HG02981 (cell line): ENCODE measurements at regions not wholly inside any gene's neighbourhood (a gene's known extent, or its start where the extent isn't known, plus 50 kb on each side); places are given as distances from the start of the nearest gene placed in this dataset.
"Not testable (repeated sequence)": the region's sequence is repeated elsewhere in the genome, so short reads cannot be mapped to it uniquely, and the experiment has no call there.

Experiments
- ATAC-seq: cut with Tn5 transposase; IDR thresholded peaks from one replicate; pipeline ENCODE4 v1.9.1; 2021; ENCODE audit warnings: mild to moderate bottlenecking, moderate library complexity; ENCODE audit not compliant: unreplicated experiment

DNA sequence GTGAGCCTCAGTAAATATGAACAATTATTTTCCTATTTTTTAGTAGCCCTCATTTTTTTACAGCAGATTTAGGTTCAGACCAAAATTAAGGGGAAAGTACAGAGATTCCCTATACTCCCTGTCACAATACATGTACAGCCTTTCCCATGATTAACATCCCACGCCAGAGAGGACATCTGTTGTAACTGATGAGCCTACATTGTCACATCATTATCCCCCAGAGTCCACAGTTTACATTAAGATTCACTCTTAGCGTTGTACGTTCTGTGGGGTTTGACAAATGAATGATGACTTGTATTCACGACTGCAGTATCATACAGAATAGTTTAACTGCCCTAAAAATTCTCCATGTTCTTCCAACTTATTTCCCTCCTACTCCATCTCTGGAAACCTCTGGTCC, 262.3 kb upstream of the MSX2 start:
- no peak for ATAC-seq

DNA sequence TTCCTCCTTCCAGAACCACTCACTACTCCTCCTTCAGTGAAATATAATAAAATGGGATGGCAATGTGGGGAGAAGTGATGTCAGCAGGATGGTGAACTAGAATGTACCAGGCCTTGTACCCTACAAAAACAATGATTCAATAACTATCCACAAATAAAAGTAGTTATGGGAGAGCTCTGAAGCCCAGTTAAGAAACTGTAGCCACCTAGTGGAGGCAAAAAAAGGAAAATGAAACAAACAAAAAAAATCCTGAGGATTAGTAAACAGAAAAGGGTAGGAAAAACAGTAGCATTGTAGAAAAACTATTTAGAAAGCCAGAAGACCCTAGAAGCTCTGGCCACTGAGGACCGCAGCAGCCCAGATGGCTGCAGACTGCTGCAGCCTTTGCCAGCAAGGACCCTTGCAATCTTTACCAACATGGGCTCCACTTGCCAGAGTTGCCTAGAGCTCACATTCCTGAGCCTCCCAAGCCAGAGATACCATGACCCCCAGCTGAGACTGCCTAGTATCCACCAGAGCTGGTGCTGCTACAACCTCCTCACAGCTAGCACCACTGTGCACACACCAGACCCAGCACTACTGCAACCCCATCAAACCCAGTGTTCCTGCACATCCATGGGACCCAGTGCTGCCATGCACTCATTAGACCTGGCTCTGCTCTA, 259.7 kb upstream of the MSX2 start:
- ATAC-seq = no peak

DNA sequence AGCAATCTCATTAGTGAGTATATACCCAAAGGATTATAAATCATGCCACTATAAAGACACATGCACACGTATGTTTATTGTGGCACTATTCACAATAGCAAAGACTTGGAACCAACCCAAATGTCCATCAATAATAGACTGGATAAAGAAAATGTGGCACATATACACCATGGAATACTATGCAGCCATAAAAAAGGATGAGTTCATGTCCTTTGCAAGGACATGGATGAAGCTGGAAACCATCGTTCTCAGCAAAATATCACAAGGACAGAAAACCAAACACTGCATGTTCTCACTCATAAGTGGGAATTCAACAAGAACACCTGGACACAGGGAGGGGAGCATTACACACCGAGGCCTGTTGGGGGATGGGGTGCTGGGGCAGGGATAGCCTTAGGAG, 252.9 kb upstream of the MSX2 start:
- ATAC-seq = not testable (repeated sequence)

DNA sequence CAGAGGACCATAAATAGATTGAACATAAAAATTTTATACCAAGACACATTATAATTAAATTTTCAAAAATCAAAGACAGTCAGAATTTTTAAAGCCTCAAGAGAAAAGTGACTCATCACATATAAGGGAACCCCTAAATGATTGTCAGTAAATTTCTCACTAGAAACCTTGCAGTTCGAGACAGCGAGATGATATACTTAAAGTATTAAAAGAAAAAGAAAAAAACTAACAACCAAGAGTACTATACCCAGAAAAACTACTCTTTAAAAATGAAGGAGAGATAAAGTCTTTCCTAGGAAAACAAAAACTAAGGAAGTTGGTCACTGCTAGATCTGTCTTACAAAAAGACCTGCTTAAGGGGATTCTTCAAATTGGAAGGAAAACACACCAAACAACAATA, 251.4 kb upstream of the MSX2 start:
- no peak for ATAC-seq

DNA sequence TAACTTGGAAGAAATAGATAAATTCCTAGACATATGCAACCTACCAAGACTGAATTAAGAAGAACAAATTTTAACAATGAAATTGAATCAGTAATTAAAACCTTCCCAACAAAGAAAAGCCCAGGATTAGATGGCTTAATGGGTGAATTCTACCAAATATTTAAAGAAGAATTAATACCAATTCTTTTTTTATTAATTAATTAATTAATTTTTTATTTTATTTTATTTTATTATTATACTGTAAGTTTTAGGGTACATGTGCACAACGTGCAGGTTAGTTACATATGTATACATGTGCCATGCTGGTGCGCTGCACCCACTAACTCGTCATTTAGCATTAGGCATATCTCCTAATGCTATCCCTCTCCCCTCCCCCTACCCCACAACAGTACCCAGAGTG, 248.4 kb upstream of the MSX2 start:
- not testable (repeated sequence) for ATAC-seq

DNA sequence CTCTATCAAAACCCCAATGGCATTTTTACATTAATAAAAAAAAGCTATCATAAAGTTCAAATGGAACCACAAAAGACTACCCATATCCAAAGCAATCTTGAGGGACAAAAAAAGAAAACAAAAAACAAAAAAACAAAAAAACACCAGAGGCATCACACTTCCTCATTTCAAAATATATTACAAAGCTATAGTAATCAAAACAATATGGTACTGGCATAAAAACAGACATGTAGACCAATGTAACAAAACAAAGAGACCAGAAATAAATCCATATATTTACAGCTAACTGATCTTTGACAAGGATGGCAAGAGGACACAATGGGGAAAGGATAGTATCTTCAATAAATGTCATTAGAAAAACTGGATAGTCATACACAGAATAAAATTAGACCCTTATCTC, 245.1 kb upstream of the MSX2 start:
- ATAC-seq = no peak

DNA sequence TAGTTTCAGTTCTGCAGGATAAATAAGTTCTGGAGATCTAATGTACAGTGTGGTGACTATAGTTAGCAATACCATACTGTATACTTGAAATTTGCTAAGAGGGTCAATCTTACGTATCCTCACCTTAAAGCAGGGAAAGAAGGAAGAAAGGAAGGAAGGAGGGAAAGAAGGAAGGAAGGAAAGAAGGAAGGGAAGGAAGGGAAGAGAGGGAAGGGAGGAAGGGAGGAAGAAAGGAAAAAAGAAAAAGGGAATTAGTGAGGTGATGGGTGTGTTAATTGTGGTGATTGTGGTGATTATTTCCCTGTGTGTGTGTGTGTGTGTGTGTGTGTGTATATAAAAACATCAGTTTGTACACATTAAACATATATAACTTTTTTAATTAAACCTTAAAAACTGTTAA, 242.6 kb upstream of the MSX2 start:
- ATAC-seq = no peak

DNA sequence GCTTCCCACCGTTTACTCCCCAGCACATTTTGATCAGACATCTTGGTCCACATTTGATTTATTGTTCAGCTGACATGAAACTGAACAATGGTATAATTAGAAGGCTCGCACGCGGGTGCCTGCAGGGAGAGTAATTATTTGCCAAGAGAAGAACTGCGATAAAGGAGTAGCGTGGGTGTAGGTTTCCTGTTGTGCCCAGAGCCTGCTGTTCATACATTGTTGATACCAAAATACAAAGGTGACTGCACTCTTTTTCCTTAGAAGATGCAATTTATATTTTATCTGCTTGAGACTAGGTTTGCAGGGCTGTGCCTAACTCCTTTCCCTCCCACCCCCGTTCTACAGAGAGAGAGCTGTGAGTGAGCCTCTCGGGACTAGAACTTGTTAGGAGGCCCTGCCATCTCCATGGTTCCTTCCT, 241.8 kb upstream of the MSX2 start:
- no peak for ATAC-seq

DNA sequence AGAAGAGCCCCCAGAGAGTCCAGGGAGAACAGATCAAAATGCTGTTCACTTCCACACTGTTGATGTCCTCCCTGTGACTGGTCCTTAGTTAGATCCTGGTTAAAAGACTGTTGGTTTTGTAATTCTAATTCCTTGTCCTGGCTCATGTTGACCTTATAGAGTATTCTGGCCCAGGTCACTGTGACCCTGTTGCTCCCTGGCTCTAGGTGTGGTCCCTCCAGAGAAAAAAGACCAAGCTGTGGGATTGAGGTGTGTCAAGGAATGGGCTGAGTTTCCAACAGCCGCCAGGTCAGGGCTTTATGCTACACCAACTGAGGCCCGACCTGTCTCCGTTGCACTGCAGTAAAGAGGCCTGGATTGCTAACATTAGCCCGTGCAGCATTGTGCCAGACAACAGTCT, 241.0 kb upstream of the MSX2 start:
- no peak for ATAC-seq

DNA sequence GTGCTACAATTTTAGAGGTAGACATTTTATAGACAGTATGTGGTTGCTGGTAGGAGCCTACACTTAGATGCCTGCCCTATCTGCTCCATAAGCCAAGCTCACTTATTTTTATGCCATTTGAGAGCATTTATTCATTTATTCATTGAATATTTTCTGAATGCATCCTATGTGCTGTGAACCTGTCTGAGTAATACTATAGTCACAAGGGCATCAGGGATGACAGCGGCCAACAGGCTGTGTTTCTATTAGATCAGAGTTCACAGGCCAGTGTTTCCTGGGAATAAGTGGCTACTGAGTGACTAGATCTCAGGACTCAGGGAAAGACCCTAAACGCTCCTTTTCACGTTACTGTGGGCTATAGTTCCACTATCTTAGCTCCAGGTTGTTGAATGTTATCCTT, 235.2 kb upstream of the MSX2 start:
- no peak for ATAC-seq

DNA sequence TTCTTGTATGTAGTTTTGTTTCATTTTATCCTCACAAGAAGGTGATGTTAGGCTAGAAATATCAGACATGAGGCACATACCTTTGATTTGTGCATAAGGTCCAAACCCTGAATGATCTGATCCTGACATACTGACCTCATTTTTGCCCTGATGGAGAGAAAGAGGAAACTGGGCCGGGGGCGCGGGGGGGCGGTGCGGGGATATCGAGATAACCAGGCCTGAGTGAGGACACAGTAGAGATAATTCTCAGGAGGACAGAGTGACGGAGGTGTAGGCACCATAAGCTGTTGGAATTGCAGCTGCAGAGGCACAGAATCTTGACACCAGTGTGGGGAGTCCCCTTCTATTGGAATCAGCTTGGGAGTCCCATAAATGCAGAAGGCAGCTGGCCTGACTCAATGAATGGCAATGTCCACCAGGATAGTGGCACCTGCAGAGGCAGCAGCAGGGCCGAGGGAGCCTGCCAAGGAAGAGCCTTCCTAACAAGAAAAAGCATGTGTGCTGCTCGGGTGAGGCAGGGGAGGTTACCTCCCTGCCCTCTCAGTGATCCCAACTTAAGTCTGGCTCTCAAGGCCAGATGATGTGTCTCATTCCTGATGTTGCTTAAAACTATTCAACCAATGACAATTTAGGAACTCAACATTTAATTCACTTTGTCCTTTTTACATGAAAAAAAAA, 234.3 kb upstream of the MSX2 start:
- ATAC-seq = no peak

DNA sequence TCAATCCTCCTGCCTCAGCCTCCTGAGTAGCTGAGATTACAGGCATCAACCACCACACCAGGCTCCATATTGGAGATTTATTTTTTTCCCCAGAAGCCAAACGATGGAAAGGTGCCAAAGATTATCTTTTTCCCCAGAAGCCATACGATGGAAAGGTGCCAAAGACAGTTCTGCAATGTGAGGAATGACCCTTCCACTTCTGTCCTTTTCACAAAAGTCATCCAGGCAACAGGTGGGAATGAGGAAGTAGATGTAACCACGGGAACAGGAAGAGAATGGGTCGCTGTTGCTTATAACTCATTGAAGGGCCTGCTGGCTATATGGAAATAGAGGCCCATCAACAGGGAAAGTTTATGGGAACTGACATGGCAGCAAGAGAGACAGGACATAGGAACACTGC, 233.7 kb upstream of the MSX2 start:
- no peak for ATAC-seq

DNA sequence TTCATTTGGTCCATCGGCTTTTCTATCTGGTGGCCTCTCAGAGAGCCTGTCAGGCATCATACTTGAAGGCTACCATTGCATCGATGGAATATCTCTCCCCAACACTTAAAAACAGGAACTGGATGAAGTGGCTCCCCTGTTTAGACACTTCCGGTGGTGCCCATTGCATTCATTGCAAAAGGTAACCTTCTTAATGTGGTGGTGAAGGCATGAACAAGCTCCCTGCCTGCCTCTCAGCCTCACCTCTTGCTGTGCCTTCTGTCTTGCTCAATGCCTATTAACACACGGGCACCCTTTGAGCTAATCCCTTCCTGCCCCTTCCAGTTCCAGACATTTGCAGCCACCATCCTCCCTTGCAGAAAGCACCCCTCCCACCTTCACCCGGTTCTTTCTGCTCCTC, 233.1 kb upstream of the MSX2 start:
- ATAC-seq = no peak

DNA sequence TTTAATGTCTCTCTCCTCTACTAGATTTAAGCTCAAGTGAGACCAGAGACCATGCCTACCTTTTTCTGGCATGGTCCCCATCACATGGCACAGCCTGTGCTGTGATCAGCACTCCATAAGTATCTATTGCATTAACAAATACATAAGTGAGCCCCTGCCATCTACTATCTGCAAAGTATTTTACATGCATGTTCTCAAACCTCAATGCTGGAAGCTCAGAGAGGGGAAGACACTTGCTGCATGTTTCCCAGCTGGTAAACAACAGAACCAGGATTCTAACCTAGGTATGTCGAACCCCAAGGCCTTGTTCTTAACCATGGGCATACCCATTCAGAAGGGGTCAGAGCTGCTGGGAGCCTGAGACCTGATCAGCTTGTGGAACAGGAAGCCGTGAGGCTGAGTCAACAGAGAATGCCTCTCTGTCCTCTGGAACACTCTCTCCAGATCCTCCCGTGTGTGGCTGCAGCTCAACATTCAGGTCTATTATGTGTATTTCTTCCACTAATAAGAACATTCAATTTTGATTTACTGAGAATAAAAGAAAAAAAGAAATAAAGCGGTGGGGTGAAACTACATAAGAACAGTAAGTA, 232.5 kb upstream of the MSX2 start:
- no peak for ATAC-seq

DNA sequence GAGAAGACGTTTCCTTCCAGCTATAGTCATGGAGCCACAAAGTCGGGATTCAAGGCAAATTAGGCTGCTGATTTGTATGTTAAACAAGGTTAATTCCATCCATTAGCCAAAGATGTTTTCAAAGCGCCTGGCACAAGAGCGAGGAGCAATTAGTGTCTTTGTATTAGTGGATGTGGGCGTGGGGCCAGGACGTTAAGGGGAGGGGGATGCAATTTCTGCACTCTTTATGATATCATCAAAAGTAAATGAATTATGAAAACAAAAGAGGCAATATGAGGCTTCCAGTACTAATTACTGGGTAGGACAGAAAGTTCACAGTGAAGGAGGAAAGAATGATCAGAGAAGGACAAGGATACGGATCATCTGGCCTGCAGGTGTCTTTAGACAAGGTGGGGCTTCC, 230.9 kb upstream of the MSX2 start:
- ATAC-seq = no peak

DNA sequence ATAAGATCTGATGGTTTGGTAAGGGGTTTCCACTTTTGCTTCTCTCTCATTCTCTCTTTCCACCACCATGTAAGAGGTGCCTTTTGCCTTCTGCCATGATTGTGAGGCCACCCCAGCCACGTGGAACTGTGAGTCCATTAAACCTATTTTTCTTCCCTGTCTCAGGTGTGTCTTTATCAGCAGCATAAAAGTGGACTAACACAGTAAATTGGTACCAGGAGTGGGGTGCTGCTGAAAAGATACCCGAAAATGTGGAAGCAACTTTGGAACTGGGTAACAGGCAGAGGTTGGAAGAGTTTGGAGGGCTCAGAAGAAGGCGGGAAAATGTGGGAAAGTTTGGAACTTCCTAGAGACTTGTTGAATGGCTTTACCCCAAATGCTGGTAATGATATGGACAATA, 226.4 kb upstream of the MSX2 start:
- not testable (repeated sequence) for ATAC-seq

DNA sequence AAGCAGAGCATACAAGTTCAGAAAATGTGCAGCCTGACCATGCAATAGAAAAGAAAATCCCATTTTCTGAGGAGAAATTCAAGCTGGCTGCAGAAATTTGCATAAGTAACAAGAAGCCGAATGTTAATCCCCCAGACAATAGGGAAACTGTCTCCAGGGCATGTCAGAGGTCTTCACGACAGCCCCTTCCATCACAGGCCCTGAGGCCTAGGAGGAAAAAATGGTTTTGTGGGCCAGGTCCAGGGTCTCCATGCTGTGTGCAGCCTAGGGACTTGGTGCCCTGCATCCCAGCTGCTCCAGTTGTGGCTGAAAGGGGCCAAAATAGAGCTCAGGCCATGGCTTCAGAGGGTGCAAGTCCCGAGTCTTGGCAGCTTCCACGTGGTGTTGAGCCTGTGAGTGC, 225.8 kb upstream of the MSX2 start:
- not testable (repeated sequence) for ATAC-seq

DNA sequence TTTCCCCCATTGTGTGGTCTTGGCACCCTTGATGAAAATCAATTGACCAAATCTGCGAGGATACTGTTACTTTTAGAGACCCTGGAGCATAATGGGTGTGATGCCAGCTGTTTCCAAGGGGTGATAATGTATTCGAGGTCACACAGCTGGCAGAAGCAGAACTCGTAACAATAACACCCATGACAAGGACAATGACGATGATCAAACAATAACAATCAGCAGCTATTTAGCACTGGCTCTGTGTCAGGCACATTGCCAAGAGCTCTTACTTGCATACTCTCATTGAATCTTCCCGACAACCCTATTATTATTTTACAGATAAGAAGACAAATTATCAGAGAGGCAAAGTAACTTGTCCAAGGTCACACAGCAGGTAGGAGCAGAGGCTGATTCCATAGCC, 223.7 kb upstream of the MSX2 start:
- no peak for ATAC-seq

DNA sequence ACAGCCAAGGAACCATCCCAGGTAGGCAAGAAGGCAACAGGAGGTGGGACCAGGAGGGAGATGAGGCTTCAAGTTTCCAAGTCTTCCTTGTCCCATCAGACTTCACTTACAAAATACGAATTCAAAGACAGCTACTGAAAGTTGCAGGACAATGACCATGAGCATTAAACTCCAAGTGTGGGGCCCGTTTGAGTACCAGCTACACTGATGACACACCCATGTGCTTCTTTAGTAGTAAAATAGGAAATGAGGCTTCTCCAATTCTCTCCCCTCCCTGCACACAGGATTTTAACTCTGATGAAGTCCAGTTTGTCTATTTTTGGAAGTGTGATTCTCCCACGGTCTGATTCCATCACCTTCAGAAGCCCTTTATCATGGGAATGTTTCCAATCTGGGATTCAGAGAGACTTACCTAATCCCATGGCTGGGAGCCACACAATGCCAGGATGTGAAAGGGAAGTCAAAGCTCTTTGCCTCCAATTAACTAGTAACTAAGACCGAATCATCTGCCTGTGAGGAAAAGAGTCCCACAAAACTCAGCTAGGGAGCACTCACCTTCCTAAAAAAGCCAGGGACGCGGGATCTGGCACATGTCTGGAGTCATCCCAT, 222.8 kb upstream of the MSX2 start:
- ATAC-seq = no peak

DNA sequence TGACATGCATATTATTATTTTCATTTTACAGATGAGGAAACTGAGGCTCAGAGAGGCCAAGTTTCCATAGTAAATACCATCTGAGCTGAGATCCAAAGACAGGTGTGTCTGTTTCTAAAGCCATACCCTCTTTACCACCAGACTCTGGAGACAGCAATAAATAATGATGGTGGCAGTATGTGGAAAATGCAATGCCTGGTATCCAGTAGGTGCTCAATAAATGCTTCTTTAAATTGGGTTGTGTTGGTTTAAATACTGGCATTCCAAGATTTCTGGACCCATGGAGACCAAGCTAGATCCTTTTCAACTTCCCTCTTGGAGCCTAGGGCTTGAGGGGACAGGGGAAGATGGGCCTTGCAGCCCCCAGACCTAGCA, 221.3 kb upstream of the MSX2 start:
- no peak for ATAC-seq

DNA sequence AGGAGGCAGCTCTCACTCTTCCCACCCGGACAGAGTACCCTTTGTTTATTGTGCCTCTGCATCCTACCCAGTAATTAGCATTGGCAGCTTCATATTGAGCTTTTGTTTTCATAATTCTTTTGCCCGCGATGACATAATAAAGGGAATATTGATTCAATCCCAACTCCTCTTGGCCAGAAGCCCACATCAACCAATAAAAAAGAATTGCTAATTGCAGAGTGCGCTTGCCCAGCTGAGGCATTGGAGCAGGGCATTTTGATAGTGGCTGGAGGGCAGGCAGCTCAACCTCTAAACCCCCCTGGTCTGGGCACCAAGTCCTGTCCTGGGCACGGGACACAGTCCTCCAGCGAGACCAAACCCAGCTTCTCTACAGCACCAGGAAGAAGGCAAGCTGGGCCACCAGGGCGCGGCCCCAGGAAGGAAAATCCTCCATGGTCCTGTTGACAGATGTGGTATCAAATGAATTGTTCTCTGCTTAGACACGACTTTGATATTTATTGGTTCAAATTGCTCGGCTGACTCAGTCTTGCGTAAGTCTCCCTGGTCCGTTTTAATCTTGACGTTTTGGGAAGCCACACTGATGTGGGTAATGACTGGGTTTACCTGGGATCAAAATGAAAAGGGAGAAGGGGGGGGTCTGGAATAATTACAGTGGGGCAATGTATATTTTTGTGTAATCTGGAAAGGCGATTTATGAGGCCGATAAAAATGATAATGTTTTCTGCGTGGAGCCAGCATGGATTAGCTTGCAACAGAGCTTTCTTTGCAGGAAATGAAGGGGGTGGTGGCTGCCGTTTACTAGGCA, 220.7 kb upstream of the MSX2 start:
- no peak for ATAC-seq
